Fibroblast of villous mesenchyme (primary cell): ENCODE measurements at regions not wholly inside any gene's neighbourhood (a gene's known extent, or its start where the extent isn't known, plus 50 kb on each side); places are given as distances from the start of the nearest gene placed in this dataset.

Experiments
- DNase-seq: peaks from one replicate; pipeline ENCODE4 v3.0.0-alpha.2; 2010; ENCODE audit warnings: low read depth
- H3K4me3 ChIP-seq: 2 replicates; pipeline ENCODE4 v1.5.1; 2011; ENCODE audit warnings: low read depth, mild to moderate bottlenecking, low read length
- CTCF ChIP-seq: IDR thresholded peaks from 2 replicates; pipeline ENCODE4 v1.5.1; 2012; ENCODE audit warnings: low read depth, mild to moderate bottlenecking, low read length; ENCODE audit not compliant: insufficient read depth

GRCh38 chr2:228257379-228257778 is 75.9 kb upstream of the SPHKAP start:
- no peak overlapping the region for H3K4me3 ChIP-seq
- TF ChIP-seq CTCF, result no peak
- DNase-seq, result no peak

- no peak for TF ChIP-seq CTCF
- no peak for DNase-seq
- H3K4me3 ChIP-seq, result no peak overlapping the region
These were observed 72.3 kb upstream of the SPHKAP start for GRCh38 chr2:228253752-228254151.

- no peak for DNase-seq
- TF ChIP-seq CTCF, result no peak
- H3K4me3 ChIP-seq, result no peak overlapping the region
These were observed 65.8 kb upstream of the SPHKAP start for GRCh38 chr2:228247335-228247734.

- DNase-seq, result no peak
- no peak for TF ChIP-seq CTCF
- no peak overlapping the region for H3K4me3 ChIP-seq
These were observed 64.1 kb upstream of the SPHKAP start for GRCh38 chr2:228245601-228246000.

GRCh38 chr2:228242591-228242990 is 61.1 kb upstream of the SPHKAP start:
- DNase-seq, result no peak
- H3K4me3 ChIP-seq, result no peak overlapping the region
- no peak for TF ChIP-seq CTCF

- no peak overlapping the region for H3K4me3 ChIP-seq
- TF ChIP-seq CTCF, result no peak
- no peak for DNase-seq
These were observed 58.5 kb upstream of the SPHKAP start for GRCh38 chr2:228239907-228240561.
